ENCODE measurements at regions not wholly inside any gene's neighbourhood (a gene's known extent, or its start where the extent isn't known, plus 50 kb on each side); places are given as distances from the start of the nearest gene placed in this dataset.

DNA sequence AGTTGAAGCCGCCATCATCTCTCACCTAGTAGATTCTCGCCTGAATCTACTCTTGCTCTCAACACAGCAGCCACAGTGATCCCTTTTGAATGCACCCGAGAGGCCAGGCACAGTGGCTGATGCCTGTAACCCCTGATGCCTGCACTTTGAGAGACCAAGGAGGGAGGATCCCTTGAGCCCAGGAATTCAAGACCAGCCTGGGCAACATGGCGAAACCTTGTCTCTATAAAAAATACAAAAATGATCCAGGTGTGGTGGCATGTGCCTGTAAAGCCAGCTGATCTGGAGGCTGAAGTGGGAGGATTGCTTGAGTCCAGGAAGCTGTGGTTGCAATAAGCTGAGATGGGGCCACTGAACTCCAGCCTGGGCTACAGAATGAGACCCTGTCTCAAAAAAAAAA lies 60.3 kb upstream of the EML4 start:
- no peak overlapping the region for H3K4me3 Mint-ChIP-seq
- H3K36me3 Mint-ChIP-seq = no peaks in the 10 kb centered on the region
- peaks cover 14 to 23% (median 15%) of the 10 kb centered on the region in 3 donors for H3K4me1 Mint-ChIP-seq
- H3K27me3 Mint-ChIP-seq = no peaks in the 10 kb centered on the region
- no peaks in the 10 kb centered on the region for H3K9me3 Mint-ChIP-seq
- H3K4me3 ChIP-seq (ENCODE audit: low read length) = no peak overlapping the region
- peaks cover 86% of the 10 kb centered on the region for H3K4me1 ChIP-seq (ENCODE audit: insufficient read depth, low read length)
- ChIA-PET CTCF (interaction anchor here (1.8 to 5.2 kb wide), 2 partner anchors 17 to 23 kb away, joined by 6 to 31 read pairs; no protein-coding TSS in a partner anchor), POLR2A (no interaction called here)
- H3K9me3 ChIP-seq (ENCODE audit: low read length) = no peaks in the 10 kb centered on the region
- H3K36me3 ChIP-seq (ENCODE audit: insufficient read depth, low read length) = no peaks in the 10 kb centered on the region
- H3K27ac Mint-ChIP-seq = no peak overlapping the region
- H3K27me3 ChIP-seq (ENCODE audit: insufficient read depth, low read length, poor library complexity, severe bottlenecking) = no peaks in the 10 kb centered on the region
- DNase-seq = no peak
- H3K27ac ChIP-seq (ENCODE audit: low read depth, low read length) = no peak overlapping the region

DNA sequence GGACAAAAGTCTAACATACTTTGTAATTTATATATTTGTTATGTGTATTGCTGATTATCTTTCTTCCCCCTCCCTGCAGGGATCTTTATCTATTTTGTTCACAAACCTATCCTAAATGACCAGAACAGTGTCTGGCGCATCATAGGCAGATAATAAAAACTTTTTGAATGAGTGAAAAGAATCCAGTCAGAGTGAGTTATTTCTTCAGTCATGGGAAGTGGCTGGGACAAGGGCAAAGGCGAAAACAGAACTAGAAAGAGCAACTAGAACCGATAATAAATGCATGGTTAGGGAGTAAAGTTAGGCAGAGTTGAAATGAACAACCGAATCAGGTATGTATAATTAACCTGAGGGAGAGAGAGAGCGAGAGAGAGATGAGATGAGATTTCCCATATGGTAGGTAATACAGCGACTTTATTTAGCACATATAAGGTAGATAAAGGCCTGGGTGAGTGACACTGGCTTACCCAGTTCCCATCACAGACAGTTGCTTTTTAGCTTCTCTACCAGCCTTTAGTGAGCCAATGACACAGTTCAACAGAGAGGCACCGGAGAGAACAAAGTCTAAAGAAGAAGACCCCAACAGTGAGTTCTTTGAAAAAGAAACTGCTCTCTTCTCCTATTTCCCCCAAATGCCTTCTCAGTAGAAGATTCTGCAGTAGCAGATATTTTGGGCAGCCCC lies 59.1 kb upstream of the EML4 start:
- no peaks in the 10 kb centered on the region for H3K9me3 Mint-ChIP-seq
- Histone ChIP-seq H3K4me3 (ENCODE audit: low read length) (no peak overlapping the region), H3K36me3 (ENCODE audit: insufficient read depth, low read length) (no peaks in the 10 kb centered on the region), H3K9me3 (ENCODE audit: low read length) (no peaks in the 10 kb centered on the region), H3K4me1 (ENCODE audit: insufficient read depth, low read length) (peaks cover 86% of the 10 kb centered on the region), H3K27me3 (ENCODE audit: insufficient read depth, low read length, poor library complexity, severe bottlenecking) (no peaks in the 10 kb centered on the region), H3K27ac (ENCODE audit: low read depth, low read length) (no peak overlapping the region)
- H3K27ac Mint-ChIP-seq = peak overlapping the region in 1 of 8 donors; percentile 38
- H3K27me3 Mint-ChIP-seq = no peaks in the 10 kb centered on the region
- H3K4me1 Mint-ChIP-seq = peaks cover 25 to 34% (median 27%) of the 10 kb centered on the region in 3 donors
- no peak for DNase-seq
- ChIA-PET POLR2A (interaction anchor here (0.5 to 1.4 kb wide), 5 partner anchors 8 to 642 kb away, joined by 3 to 4 read pairs (median 3); no protein-coding TSS in a partner anchor), CTCF (interaction anchor here (1.5 to 5.2 kb wide), 2 partner anchors 22 to 23 kb away, joined by 4 to 31 read pairs; no protein-coding TSS in a partner anchor)
- H3K4me3 Mint-ChIP-seq = no peak overlapping the region
- peaks cover 0 to 2% (median 0%) of the 10 kb centered on the region in 3 donors for H3K36me3 Mint-ChIP-seq

DNA sequence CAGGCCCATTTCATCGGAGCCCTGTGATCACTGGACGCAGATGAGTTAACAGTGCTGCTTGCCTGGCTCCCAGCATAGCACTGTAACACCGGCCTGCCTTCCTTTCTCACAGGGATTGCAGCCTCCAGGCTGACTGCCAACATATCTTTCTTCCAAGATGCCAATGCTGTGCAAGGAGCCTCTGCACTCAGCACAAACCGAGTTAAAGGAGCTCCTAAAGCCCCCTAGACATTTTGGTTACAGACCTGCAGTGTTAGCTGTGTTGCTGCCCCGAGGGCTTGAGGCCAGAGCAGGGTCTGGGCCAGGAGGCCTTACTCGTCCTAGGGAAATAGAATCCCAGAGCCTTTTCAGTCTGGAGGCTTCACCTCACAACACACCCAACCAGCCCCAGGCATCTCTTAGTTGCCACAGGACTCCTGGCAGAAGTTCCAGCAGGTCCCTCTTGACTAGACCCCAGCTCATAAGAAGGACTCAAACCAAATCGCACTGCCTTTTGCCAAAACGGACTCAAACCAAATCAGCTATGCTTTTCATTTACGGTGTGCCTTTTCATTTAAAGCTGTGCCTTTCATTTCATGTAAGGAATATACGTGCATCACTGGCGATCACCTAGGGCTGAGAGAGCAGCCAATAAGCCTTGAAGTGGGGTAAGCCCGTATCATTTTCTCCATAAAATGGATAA lies 58.4 kb upstream of the EML4 start:
- H3K4me1 ChIP-seq (ENCODE audit: insufficient read depth, low read length) = peaks cover 83% of the 10 kb centered on the region
- Mint-ChIP-seq H3K9me3 (no peaks in the 10 kb centered on the region), H3K27me3 (no peaks in the 10 kb centered on the region), H3K4me3 (no peak overlapping the region), H3K36me3 (peaks cover 0 to 2% (median 0%) of the 10 kb centered on the region in 3 donors), H3K27ac (peak overlapping the region in 1 of 8 donors; percentile 38), H3K4me1 (peaks cover 29 to 41% (median 31%) of the 10 kb centered on the region in 3 donors)
- ChIA-PET POLR2A (interaction anchor here (0.9 kb wide), 1 partner anchor 80 kb away, joined by 3 read pairs; no protein-coding TSS in a partner anchor), CTCF (interaction anchor here (0.6 to 1.5 kb wide), 3 partner anchors 13 to 141 kb away, joined by 3 to 4 read pairs (median 3); no protein-coding TSS in a partner anchor)
- no peaks in the 10 kb centered on the region for H3K27me3 ChIP-seq (ENCODE audit: insufficient read depth, low read length, poor library complexity, severe bottlenecking)
- no peaks in the 10 kb centered on the region for H3K9me3 ChIP-seq (ENCODE audit: low read length)
- H3K27ac ChIP-seq (ENCODE audit: low read depth, low read length) = no peak overlapping the region
- no peak for DNase-seq
- H3K36me3 ChIP-seq (ENCODE audit: insufficient read depth, low read length) = no peaks in the 10 kb centered on the region
- H3K4me3 ChIP-seq (ENCODE audit: low read length) = no peak overlapping the region

DNA sequence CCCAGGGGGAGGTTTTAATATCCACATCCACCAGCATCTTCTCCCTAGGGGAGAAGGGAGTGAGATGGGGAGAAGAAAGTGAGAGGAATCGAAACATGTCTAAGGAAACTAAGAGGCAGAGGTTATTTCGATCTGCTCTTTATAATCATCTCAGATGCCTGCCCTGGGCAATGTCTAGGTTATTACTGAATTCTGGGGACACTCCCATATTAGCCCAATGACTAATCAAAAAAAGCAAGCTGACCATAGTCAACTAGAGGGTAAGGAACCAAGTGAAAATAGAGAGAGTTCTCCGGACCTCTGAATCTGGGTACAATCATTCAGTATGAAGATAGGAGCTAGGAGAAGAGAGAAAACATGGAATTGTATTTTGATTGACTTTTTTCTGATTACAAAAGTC lies 56.7 kb upstream of the EML4 start:
- Mint-ChIP-seq H3K4me1 (peaks cover 34 to 57% (median 45%) of the 10 kb centered on the region in 3 donors), H3K4me3 (no peak overlapping the region), H3K27me3 (no peaks in the 10 kb centered on the region), H3K9me3 (no peaks in the 10 kb centered on the region), H3K27ac (peak overlapping the region; percentile 1 to 86 (median 58)), H3K36me3 (peaks cover 0 to 2% (median 0%) of the 10 kb centered on the region in 3 donors)
- Histone ChIP-seq H3K36me3 (ENCODE audit: insufficient read depth, low read length) (no peaks in the 10 kb centered on the region), H3K27ac (ENCODE audit: low read depth, low read length) (no peak overlapping the region), H3K9me3 (ENCODE audit: low read length) (no peaks in the 10 kb centered on the region), H3K27me3 (ENCODE audit: insufficient read depth, low read length, poor library complexity, severe bottlenecking) (no peaks in the 10 kb centered on the region), H3K4me3 (ENCODE audit: low read length) (no peak overlapping the region), H3K4me1 (ENCODE audit: insufficient read depth, low read length) (peaks cover 74% of the 10 kb centered on the region)
- CTCF ChIA-PET = interaction anchor here (1.9 to 2.1 kb wide), 2 partner anchors 24 to 242 kb away, joined by 6 read pairs; no protein-coding TSS in a partner anchor
- POLR2A ChIA-PET = interaction anchor here (0.7 to 2.0 kb wide), 2 partner anchors 12 to 233 kb away, joined by 4 to 13 read pairs; no protein-coding TSS in a partner anchor
- no peak for DNase-seq

DNA sequence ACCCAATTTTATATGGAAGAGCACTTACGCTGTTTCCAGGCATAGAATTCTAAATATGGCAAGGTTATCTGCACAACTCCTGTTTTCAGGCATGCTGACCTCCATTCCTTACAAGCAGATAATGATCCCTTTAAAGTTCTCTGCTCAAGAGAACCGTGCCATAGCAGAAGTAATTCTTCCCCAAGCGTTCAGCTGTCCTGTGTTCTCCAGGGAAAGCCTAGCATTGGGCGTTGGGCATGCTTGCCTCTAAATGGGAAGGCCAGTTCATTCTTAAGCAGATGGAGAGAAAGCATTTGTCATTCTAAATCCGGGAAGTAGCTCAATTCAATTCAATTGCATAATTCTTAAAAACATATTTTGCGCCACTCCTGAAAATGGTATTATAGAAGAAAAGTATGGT lies 55.7 kb upstream of the EML4 start:
- POLR2A ChIA-PET = interaction anchor here (0.7 to 2.0 kb wide), 2 partner anchors 11 to 232 kb away, joined by 4 to 13 read pairs; no protein-coding TSS in a partner anchor
- Histone ChIP-seq H3K4me3 (ENCODE audit: low read length) (no peak overlapping the region), H3K9me3 (ENCODE audit: low read length) (no peaks in the 10 kb centered on the region), H3K4me1 (ENCODE audit: insufficient read depth, low read length) (peaks cover 74% of the 10 kb centered on the region), H3K27ac (ENCODE audit: low read depth, low read length) (no peak overlapping the region), H3K27me3 (ENCODE audit: insufficient read depth, low read length, poor library complexity, severe bottlenecking) (no peaks in the 10 kb centered on the region), H3K36me3 (ENCODE audit: insufficient read depth, low read length) (no peaks in the 10 kb centered on the region)
- Mint-ChIP-seq H3K27me3 (no peaks in the 10 kb centered on the region), H3K9me3 (no peaks in the 10 kb centered on the region), H3K4me1 (peaks cover 45 to 68% (median 56%) of the 10 kb centered on the region in 3 donors), H3K27ac (no peak overlapping the region), H3K36me3 (peaks cover 0 to 2% (median 0%) of the 10 kb centered on the region in 3 donors), H3K4me3 (no peak overlapping the region)
- CTCF ChIA-PET = interaction anchor here (1.4 to 3.0 kb wide), 6 partner anchors 8 to 243 kb away, joined by 3 to 10 read pairs (median 5); no protein-coding TSS in a partner anchor
- no peak for DNase-seq

DNA sequence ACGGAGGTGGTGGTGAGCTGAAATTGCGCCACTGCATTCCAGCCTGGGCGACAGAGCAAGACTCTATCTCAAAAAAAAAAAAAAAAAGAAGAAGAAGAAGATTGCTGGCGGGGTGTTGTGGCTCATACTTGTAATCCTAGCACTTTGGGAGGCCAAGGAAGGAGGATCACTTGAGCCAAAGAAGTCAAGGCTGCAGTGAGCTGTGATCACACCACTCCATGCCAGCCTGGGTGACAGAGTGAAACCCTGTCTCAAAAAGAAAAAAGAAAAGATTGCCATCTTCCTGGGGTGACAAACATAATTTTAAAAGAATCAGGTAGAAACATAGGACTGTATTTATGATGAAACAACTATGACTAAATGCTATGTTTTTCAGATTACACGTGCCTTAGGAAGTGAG lies 55.1 kb upstream of the EML4 start:
- H3K27me3 Mint-ChIP-seq = no peaks in the 10 kb centered on the region
- H3K4me1 Mint-ChIP-seq = peaks cover 51 to 74% (median 62%) of the 10 kb centered on the region in 3 donors
- Histone ChIP-seq H3K27ac (ENCODE audit: low read depth, low read length) (no peak overlapping the region), H3K4me1 (ENCODE audit: insufficient read depth, low read length) (peaks cover 74% of the 10 kb centered on the region), H3K27me3 (ENCODE audit: insufficient read depth, low read length, poor library complexity, severe bottlenecking) (no peaks in the 10 kb centered on the region), H3K36me3 (ENCODE audit: insufficient read depth, low read length) (no peaks in the 10 kb centered on the region), H3K4me3 (ENCODE audit: low read length) (no peak overlapping the region), H3K9me3 (ENCODE audit: low read length) (no peaks in the 10 kb centered on the region)
- ChIA-PET POLR2A (interaction anchor here (0.7 to 2.0 kb wide), 5 partner anchors 8 to 227 kb away, joined by 3 to 13 read pairs (median 4); no protein-coding TSS in a partner anchor), CTCF (interaction anchor here (0.7 to 3.0 kb wide), 8 partner anchors 9 to 244 kb away, joined by 3 to 10 read pairs (median 4); no protein-coding TSS in a partner anchor)
- peak overlapping the region in 4 of 7 donors; percentile 33 to 59 (median 35) for H3K4me3 Mint-ChIP-seq
- DNase-seq = no peak
- peak overlapping the region; percentile 0 to 94 (median 76) for H3K27ac Mint-ChIP-seq
- peaks cover 0 to 2% (median 0%) of the 10 kb centered on the region in 3 donors for H3K36me3 Mint-ChIP-seq
- H3K9me3 Mint-ChIP-seq = no peaks in the 10 kb centered on the region

DNA sequence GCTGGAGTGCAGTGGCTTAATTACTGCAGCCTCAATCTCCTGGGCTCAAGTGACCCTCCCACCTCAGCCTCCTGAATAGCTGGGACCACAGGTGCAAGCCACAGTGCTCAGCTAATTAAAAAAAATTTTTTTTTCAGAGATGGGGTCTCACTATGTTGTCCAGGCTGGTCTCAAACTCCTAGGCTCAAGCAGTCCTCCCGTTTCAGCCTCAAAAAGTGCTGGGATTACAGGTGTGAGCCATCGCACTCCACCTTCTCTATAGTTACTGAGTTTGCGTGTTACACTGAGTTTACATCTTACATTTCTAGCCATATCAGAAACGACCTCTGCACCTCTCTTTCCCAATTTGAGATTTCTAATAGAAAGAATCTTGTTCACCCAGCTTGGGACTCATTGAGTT lies 53.6 kb upstream of the EML4 start:
- POLR2A ChIA-PET = no interaction called here
- Mint-ChIP-seq H3K4me1 (peaks cover 50 to 80% (median 68%) of the 10 kb centered on the region in 3 donors), H3K9me3 (peaks cover 0 to under 1% (median 0%) of the 10 kb centered on the region in 5 donors), H3K27me3 (no peaks in the 10 kb centered on the region), H3K4me3 (peak overlapping the region in 1 of 7 donors; percentile 44), H3K36me3 (peaks cover 0 to 2% (median 0%) of the 10 kb centered on the region in 3 donors), H3K27ac (peak overlapping the region in 5 of 8 donors; percentile 2 to 84 (median 15))
- Histone ChIP-seq H3K4me3 (ENCODE audit: low read length) (no peak overlapping the region), H3K27ac (ENCODE audit: low read depth, low read length) (no peak overlapping the region), H3K27me3 (ENCODE audit: insufficient read depth, low read length, poor library complexity, severe bottlenecking) (no peaks in the 10 kb centered on the region), H3K36me3 (ENCODE audit: insufficient read depth, low read length) (no peaks in the 10 kb centered on the region), H3K4me1 (ENCODE audit: insufficient read depth, low read length) (peaks cover 59% of the 10 kb centered on the region), H3K9me3 (ENCODE audit: low read length) (no peaks in the 10 kb centered on the region)
- CTCF ChIA-PET = interaction anchor here (0.6 to 3.0 kb wide), 3 partner anchors 15 to 21 kb away, joined by 3 to 10 read pairs (median 5); no protein-coding TSS in a partner anchor
- no peak for DNase-seq

Measured in CD8-positive, alpha-beta memory T cell (primary cell).